SK-N-SH treated with all-trans-retinoic acid at 6 μM for 48 hours (cell line): ENCODE measurements at regions not wholly inside any gene's neighbourhood (a gene's known extent, or its start where the extent isn't known, plus 50 kb on each side); places are given as distances from the start of the nearest gene placed in this dataset.

ENCODE experiments used
- RARB ChIP-seq: fragments of 250-450 bp; sonication (Bioruptor Pico); IDR thresholded peaks from 2 replicates; pipeline ENCODE4 v1.8.0; 2021; ENCODE audit warnings: mild to moderate bottlenecking, moderate library complexity
- ZFP30 ChIP-seq: fragments of 450-650 bp; formaldehyde crosslinking; IDR thresholded peaks from 2 replicates; pipeline ENCODE4 v1.5.0; 2022; ENCODE audit warnings: mild to moderate bottlenecking, moderate library complexity

DNA sequence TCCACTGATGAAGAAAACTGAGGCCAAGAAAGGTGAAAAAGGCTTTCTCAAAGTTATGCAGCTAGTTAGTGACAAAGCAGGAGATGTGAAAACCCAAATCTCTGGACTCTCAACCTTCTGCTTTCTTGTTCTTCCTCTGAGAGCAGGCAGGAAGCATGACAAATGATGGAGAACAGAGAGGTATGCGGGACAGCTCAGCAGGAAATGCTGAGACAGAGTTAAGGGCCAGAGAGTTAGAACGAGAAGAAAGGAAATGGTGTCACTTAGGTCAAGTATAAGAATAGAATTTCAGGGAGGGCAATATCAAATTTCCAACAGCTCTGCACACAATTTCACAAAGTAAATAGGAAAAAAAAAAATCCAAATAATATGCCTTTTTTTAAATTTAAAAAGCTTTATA, 67.6 kb upstream of the ARHGAP42 start:
- TF ChIP-seq RARB (CRISPR knock-in tag), result no peak
- no peak for TF ChIP-seq ZFP30 (CRISPR knock-in tag)
